ENCODE measurements at regions not wholly inside any gene's neighbourhood (a gene's known extent, or its start where the extent isn't known, plus 50 kb on each side); places are given as distances from the start of the nearest gene placed in this dataset.

- no peak for DNase-seq (ENCODE audit: low read depth)
Observed at GRCh38 chr21:24222676-24223075, 1384.6 kb downstream of the MRPL39 start.

GRCh38 chr21:24220446-24220845 is 1386.8 kb downstream of the MRPL39 start:
- DNase-seq (ENCODE audit: low read depth), result no peak

GRCh38 chr21:24217151-24217550 is 1390.1 kb downstream of the MRPL39 start:
- no peak for DNase-seq (ENCODE audit: low read depth)

DNA sequence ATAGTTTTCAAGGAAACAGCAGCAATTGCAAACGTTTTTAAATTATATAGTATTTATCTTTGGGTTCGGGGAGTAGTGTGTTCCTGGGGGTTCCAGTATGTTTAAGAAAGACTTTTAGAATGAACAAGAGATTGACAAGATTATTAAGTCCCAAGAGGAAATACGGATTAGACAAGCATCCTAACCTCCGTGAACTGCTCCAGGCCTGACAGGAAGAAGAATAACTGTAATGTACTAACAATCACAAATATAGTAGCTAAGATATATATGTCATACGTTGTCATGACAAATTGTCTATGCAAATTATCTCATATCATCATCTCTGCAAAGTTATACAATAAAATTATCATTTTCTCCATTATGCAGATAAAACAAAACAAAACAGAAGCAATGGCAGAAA is 1397.2 kb downstream of the MRPL39 start:
- DNase-seq (ENCODE audit: low read depth), result no peak

- DNase-seq (ENCODE audit: low read depth), result no peak
Observed at GRCh38 chr21:24208562-24209260, 1398.6 kb downstream of the MRPL39 start.

GRCh38 chr21:24205319-24205718 is 1402.0 kb downstream of the MRPL39 start:
- DNase-seq (ENCODE audit: low read depth), result no peak

DNA sequence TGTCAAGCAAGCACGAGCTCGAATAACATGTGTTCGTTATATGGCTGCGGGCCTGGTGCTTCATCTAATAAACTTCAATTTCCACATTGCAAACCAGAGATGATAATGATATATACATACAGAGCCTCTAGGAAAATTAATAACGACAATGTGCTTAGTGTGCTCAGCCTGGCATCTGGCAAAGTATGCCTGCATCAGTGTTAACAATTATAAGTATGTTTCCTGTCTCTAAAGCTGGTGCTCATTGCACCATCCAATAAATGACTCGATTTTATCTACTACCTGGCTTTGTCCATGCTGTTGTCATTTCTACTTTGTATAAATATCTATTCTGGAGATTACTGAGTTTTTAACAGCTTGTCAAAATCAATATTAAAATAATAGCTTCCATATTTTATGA is 1402.6 kb downstream of the MRPL39 start:
- DNase-seq (ENCODE audit: low read depth), result no peak

DNA sequence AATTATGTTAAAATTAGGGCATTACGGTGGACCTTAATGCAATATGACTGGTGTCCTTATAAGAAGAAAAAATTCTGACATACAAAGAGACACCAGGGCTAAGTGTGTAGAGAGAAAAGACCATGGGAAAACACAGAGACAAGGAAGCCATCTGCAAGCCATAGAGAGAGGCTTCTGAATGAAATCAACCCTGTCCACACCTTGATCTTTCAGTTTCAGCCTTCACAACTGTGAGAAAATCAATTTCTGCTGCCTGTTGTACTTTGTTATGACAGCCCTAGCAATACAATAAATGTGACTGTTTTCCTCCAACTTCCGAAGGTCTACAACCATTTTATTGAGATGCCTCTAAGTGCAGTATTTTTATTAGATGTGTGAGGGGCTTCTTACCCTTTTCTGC is 1407.2 kb downstream of the MRPL39 start:
- no peak for DNase-seq (ENCODE audit: low read depth)

GRCh38 chr21:24197923-24198322 is 1409.4 kb downstream of the MRPL39 start:
- no peak for DNase-seq (ENCODE audit: low read depth)

- no peak for DNase-seq (ENCODE audit: low read depth)
Observed at GRCh38 chr21:24197132-24197643, 1410.1 kb downstream of the MRPL39 start.

- no peak for DNase-seq (ENCODE audit: low read depth)
Observed at GRCh38 chr21:24188506-24188905, 1418.8 kb downstream of the MRPL39 start.

GRCh38 chr21:24183077-24183476 is 1424.2 kb downstream of the MRPL39 start:
- DNase-seq (ENCODE audit: low read depth), result no peak

GRCh38 chr21:24179110-24179509 is 1428.2 kb downstream of the MRPL39 start:
- no peak for DNase-seq (ENCODE audit: low read depth)

GRCh38 chr21:24175106-24175505 is 1432.2 kb downstream of the MRPL39 start:
- DNase-seq (ENCODE audit: low read depth), result no peak

DNA sequence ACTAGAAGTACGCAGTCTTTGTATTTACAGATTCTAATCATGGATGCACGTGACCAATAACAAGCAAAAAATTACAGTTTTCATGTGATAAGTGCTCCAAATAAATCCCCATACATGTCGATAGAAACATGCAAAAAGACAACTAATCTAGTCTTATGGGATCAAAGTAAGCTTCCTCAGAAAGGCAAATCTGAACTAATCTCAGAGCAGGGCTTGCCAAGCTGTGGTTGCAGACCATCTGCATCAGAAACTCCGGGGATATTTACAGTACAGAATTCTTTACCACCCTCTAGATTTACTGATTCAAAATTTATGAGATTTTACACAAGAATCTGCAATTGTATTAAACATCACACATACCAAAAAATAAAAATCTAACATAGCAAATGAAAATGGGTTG is 1435.5 kb downstream of the MRPL39 start:
- no peak for DNase-seq (ENCODE audit: low read depth)

- DNase-seq (ENCODE audit: low read depth), result no peak
Observed at GRCh38 chr21:24163539-24163938, 1443.7 kb downstream of the MRPL39 start.

DNA sequence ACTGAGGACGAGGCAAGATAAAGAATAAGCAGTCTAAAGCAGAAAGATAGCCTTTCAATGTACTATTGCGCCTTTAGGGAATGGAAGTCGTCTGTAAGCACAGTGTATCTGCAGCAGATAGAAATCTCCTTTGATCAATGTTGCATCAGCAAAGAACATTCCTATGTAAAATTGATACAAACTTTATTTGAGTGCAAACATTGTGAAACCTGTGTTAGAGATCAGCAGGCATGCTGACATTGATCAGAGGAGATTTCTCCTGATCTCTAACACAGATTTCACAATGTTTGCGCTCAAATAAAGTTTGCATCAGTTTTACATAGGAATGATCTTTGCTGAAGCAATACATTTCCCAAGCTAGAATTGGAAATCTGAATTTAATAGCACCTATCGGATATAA is 1446.8 kb downstream of the MRPL39 start:
- DNase-seq (ENCODE audit: low read depth), result no peak

DNA sequence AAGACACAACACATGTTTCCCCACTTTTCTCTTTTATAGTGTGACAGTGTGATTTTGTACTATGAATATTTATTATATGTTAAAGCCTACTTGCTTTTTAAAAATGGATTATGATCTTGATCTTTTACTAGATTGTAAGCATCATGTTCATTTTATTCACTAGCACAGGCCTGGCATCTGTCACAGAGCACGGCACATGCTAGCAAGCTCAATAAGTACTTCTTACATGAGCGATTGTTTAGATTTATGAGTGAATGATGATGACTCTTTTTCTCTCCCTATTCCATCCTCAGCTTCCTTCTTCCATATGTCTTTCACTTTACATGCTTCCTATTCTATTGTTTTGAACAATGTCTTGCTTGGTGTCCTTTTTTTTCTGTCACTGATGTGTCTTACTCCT is 1454.1 kb downstream of the MRPL39 start:
- DNase-seq (ENCODE audit: low read depth), result no peak

DNA sequence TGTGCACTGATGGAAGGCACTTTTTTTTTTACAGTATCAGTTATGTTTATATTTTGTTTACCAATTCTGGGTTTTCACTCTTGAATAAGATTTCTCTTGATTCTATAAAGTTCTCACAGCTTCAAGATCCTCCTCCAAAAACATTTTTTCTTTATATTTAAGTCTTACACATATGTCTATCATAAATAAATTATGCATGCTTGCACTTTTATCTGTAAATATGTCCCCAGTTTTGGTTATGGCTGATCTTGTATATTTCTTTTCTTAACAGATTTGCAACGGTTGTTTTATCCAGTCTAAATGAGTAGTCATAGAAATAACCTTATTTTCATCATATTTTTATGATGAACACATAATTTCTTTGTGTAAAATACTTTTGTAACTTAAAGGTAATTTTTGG is 1456.5 kb downstream of the MRPL39 start:
- no peak for DNase-seq (ENCODE audit: low read depth)

DNA sequence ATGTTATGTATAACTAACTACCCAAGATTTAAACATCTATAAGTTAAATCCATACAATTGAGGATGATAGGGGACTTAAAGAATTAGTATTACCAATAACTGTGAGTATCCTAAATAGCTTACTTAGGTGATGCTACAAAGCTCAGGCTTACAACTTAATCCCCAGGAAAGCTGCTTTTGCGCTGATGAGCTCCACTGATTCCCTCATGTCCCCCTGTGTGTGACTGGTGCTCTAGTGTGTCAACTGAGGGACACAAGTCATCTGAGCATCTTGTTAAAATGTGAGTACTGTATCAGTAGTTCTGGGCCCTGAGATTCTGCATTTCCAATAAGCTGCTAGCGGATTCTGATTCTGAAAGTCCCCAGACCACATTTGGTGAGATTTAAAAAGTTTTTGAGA is 1458.8 kb downstream of the MRPL39 start:
- DNase-seq (ENCODE audit: low read depth), result no peak

DNA sequence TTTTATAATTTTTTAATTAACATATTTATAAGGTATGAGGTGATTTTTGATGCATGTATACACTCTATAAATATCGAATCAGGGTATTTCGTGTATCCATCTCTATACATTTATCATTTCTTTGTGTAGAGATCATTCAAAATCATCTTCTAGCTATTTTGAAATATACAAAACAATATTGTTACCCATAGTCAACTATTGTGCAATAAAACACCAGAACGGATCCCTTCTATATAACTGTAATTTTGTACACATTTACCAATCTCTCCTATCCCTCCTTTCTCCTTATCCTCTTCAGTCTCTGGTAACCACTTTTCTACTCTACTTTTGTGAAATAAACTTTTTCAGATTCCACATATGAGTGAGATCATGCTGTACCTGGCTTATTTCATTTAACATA is 1459.6 kb downstream of the MRPL39 start:
- DNase-seq (ENCODE audit: low read depth), result no peak

DNA sequence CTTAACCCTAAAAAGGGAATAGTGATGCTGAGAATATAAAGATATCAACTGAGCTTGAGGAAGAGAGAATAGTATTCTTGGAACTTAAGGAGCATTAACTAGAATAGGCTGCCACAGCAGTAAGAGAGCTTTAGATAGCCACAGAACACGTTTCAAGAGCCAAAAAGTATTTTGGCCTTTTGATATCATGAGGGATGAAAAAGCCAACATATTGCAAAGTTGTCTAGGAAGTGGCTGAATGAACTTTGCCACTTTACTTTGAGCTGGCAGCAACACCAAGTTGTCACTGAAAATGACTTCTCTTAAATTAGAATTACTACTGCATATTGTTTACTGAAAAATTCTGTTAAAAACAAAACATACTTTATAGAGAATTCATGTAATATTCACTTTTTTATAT is 1476.2 kb downstream of the MRPL39 start:
- no peak for DNase-seq (ENCODE audit: low read depth)

DNA sequence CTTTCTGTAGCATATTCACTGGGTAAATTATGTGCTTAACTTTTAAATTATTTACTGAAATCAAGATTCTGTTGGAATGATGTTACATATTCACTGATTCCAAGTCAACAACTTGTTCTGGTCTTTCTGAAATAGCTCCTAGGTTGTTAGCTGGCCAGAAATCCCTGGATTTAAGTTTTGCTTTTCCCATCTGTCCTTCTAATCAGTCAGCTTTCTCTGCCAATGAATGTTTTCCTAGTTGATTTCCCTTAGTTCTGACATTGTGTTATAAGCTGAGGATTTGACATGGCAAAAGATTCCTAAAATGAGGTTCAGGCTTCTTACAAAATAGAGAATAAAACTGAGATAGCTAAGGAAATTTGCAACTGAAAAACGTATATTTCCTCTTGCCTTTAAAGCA is 1479.6 kb downstream of the MRPL39 start:
- no peak for DNase-seq (ENCODE audit: low read depth)

- no peak for DNase-seq (ENCODE audit: low read depth)
Observed at GRCh38 chr21:24123785-24124184, 1483.5 kb downstream of the MRPL39 start.
